ENCODE measurements at regions not wholly inside any gene's neighbourhood (a gene's known extent, or its start where the extent isn't known, plus 50 kb on each side); places are given as distances from the start of the nearest gene placed in this dataset.

DNA sequence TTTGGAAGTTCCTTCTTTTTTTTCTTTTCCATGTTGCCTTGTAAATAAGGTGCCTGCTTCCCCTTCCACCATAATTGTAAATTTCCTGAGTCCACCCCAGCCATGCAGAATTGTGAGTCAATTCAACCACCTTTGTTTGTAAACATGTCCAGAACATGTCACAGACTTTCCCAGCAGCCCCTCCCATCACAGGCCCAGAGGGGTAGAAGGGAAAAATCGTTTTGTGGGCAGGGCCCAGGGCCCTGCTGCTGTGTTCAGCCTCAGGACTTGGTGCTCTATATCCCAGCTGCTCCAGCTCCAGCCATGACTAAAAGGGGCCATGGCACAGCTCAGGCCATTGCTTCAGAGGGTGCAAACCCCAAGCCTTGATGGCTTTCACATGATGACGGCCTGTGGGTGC lies 384.6 kb upstream of the NCAM2 start:
- no peak for DNase-seq (ENCODE audit: low read depth)
- H3K4me3 ChIP-seq (ENCODE audit: low read depth, low read length) = no peak overlapping the region
- TF ChIP-seq CTCF (conservative IDR thresholded peaks at IDR 0.05; ENCODE audit: low read depth, low read length) = no peak

DNA sequence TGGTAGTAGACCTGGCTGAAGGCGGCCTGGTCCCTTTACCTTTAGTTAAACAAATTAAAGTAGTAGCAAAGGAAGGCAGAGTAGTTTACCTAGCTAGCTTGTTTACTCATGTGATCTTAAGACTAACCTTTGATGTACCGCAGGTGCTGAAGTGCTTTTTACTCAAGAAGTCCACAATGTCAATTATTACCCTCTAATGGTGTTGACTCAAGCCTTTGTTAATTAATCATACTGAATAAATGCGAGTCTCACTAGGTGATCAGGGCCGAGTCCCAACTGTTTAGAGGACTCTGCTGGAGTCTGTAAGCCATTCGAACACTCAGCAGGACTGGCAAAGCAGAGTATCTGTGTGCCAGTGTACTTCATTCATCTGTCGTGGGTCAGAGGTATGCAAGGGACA lies 381.1 kb upstream of the NCAM2 start:
- no peak overlapping the region for H3K4me3 ChIP-seq (ENCODE audit: low read depth, low read length)
- no peak for TF ChIP-seq CTCF (conservative IDR thresholded peaks at IDR 0.05; ENCODE audit: low read depth, low read length)
- no peak for DNase-seq (ENCODE audit: low read depth)

GRCh38 chr21:20618878-20619277 lies 379.3 kb upstream of the NCAM2 start:
- DNase-seq (ENCODE audit: low read depth) = no peak
- TF ChIP-seq CTCF (conservative IDR thresholded peaks at IDR 0.05; ENCODE audit: low read depth, low read length) = no peak

GRCh38 chr21:20627594-20627993 lies 370.6 kb upstream of the NCAM2 start:
- TF ChIP-seq CTCF (conservative IDR thresholded peaks at IDR 0.05; ENCODE audit: low read depth, low read length) = no peak
- DNase-seq (ENCODE audit: low read depth) = no peak
- no peak overlapping the region for H3K4me3 ChIP-seq (ENCODE audit: low read depth, low read length)

More at GRCh38 chr21:20618878-20619277, 379.3 kb upstream of the NCAM2 start:
- H3K4me3 ChIP-seq (ENCODE audit: low read depth, low read length) = no peak overlapping the region

GRCh38 chr21:20631633-20632032 lies 366.6 kb upstream of the NCAM2 start:
- no peak for DNase-seq (ENCODE audit: low read depth)
- no peak overlapping the region for H3K4me3 ChIP-seq (ENCODE audit: low read depth, low read length)
- TF ChIP-seq CTCF (conservative IDR thresholded peaks at IDR 0.05; ENCODE audit: low read depth, low read length) = no peak

- H3K4me3 ChIP-seq (ENCODE audit: low read depth, low read length) = no peak overlapping the region
- no peak for TF ChIP-seq CTCF (conservative IDR thresholded peaks at IDR 0.05; ENCODE audit: low read depth, low read length)
- no peak for DNase-seq (ENCODE audit: low read depth)
These were observed 359.2 kb upstream of the NCAM2 start for GRCh38 chr21:20639026-20639425.

DNA sequence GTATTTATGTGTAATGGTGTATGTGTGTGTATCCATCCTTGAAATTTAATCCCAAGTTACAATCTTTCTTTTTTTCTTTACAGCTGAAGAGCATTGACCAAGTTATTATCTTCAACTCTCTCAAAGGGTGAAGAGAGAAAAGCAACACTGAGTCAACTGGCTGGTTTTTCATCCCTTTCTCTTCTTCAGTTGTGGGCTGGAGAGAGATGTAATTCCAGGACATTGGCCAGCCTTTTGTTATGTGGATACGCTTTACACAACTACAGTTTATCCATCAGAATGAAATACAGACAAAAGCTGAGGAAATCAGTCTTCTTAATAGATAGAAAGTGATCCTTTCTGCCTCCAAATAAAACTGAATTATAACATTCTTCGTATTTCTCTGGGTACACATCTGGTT lies 357.0 kb upstream of the NCAM2 start:
- no peak for DNase-seq (ENCODE audit: low read depth)
- TF ChIP-seq CTCF (conservative IDR thresholded peaks at IDR 0.05; ENCODE audit: low read depth, low read length) = no peak
- H3K4me3 ChIP-seq (ENCODE audit: low read depth, low read length) = no peak overlapping the region

Measured in epithelial cell of proximal tubule (primary cell).